ENCODE measurements at regions not wholly inside any gene's neighbourhood (a gene's known extent, or its start where the extent isn't known, plus 50 kb on each side); places are given as distances from the start of the nearest gene placed in this dataset.

DNA sequence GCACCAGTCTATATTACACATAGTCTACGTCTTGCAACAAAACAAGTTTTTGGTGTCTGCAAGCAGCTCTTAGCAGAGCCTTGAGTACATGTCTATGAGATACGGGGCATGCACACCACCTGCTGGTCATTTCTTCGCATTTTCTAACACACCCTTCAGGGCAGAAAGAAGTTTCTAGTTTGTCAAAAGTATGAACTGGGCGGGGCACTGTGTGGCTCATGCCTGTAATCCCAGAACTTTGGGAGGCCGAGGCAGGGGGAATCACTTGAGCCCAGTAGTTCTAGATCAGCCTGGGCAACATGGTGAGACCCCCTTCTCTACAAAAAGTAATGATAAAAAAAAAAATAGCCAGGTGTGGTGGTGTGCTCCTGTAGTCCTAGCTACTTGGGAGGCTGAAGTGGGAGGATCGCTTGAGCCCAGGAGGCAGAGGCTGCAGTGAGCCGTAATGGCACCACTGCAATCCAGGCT, 64.2 kb upstream of the ARL8B start:
- H3K9ac ChIP-seq (ENCODE audit: low read length), result no peak overlapping the region
- ATAC-seq (ENCODE audit: low read depth) (peak; percentile 89), DNase-seq (peak; percentile 86)
- Mint-ChIP-seq H3K4me3 (no peak overlapping the region), H3K4me1 (peaks cover 36% of the 10 kb centered on the region), H3K27me3 (peaks cover 7% of the 10 kb centered on the region), H3K27ac (no peak overlapping the region), H3K9me3 (ENCODE audit: insufficient read depth) (no peaks in the 10 kb centered on the region)
- H3K9me3 ChIP-seq (ENCODE audit: control extremely low read depth in 1 of 3, control insufficient read depth in 2 of 3, insufficient read depth in 1 of 3, low read length in 2 of 3), result no peaks in the 10 kb centered on the region
- no peaks in the 10 kb centered on the region for H3K79me2 ChIP-seq (ENCODE audit: control insufficient read depth, insufficient read depth, low read length)
- CTCF ChIA-PET, result interaction anchor here (0.6 to 15.0 kb wide), 44 partner anchors 10 to 399 kb away, joined by 3 to 391 read pairs (median 4); no protein-coding TSS in a partner anchor
- peaks cover 0 to 4% (median 0%) of the 10 kb centered on the region in 4 experiments for H3K27me3 ChIP-seq (replicated peaks in 1 of 4; ENCODE audit: control extremely low read depth in 1 of 4, control insufficient read depth in 3 of 4, insufficient read depth in 4 of 4, low read length in 3 of 4)
- H4K20me1 ChIP-seq (ENCODE audit: control insufficient read depth, insufficient read depth, low read length, poor library complexity, severe bottlenecking), result no peaks in the 10 kb centered on the region
- H3K4me3 ChIP-seq (ENCODE audit: control extremely low read depth in 1 of 5, extremely low read depth in 1 of 5, insufficient read depth in 1 of 5, low read depth in 2 of 5, low read length in 4 of 5), result no peak overlapping the region
- H3K36me3 ChIP-seq (replicated peaks in 1 of 2; ENCODE audit: control extremely low read depth in 1 of 2, control insufficient read depth in 1 of 2, extremely low read depth in 1 of 2, insufficient read depth in 2 of 2, low read length in 1 of 2), result no peaks in the 10 kb centered on the region
- intact Hi-C loops (cut with micrococcal nuclease), result loop anchor here (1.0 to 5.0 kb wide), 6 partner anchors 31 to 706 kb away; no protein-coding TSS in a partner anchor
- H3K27ac ChIP-seq (ENCODE audit: low read length in 2 of 2), result no peak overlapping the region
- TF ChIP-seq EZH2 (IDR thresholded peaks at IDR 0.05; ENCODE audit: borderline replicate concordance, insufficient read depth, low read depth, low read length, poor library complexity, severe bottlenecking), result no peak
- TF ChIP-seq, protein P1, sequence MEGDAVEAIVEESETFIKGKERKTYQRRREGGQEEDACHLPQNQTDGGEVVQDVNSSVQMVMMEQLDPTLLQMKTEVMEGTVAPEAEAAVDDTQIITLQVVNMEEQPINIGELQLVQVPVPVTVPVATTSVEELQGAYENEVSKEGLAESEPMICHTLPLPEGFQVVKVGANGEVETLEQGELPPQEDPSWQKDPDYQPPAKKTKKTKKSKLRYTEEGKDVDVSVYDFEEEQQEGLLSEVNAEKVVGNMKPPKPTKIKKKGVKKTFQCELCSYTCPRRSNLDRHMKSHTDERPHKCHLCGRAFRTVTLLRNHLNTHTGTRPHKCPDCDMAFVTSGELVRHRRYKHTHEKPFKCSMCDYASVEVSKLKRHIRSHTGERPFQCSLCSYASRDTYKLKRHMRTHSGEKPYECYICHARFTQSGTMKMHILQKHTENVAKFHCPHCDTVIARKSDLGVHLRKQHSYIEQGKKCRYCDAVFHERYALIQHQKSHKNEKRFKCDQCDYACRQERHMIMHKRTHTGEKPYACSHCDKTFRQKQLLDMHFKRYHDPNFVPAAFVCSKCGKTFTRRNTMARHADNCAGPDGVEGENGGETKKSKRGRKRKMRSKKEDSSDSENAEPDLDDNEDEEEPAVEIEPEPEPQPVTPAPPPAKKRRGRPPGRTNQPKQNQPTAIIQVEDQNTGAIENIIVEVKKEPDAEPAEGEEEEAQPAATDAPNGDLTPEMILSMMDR (IDR thresholded peaks at IDR 0.05), result peak; percentile 82
- H3K4me2 ChIP-seq (replicated peaks; ENCODE audit: low read depth, low read length, poor library complexity, severe bottlenecking), result peak overlapping the region; percentile 40
- WGBS (ENCODE audit: insufficient coverage), result 38% methylated on average over 4 of the region's 7 CpGs
- H2AFZ ChIP-seq (ENCODE audit: insufficient read depth, low read depth, low read length, poor library complexity, severe bottlenecking), result no peak overlapping the region
- H3K4me1 ChIP-seq (ENCODE audit: control insufficient read depth in 2 of 2, insufficient read depth in 2 of 2, low read length in 2 of 2), result peaks cover 37 to 44% of the 10 kb centered on the region in 2 donors
- POLR2A ChIA-PET, result interaction anchor here (1.3 kb wide), 1 partner anchor 76 kb away, joined by 3 read pairs; no protein-coding TSS in a partner anchor

DNA sequence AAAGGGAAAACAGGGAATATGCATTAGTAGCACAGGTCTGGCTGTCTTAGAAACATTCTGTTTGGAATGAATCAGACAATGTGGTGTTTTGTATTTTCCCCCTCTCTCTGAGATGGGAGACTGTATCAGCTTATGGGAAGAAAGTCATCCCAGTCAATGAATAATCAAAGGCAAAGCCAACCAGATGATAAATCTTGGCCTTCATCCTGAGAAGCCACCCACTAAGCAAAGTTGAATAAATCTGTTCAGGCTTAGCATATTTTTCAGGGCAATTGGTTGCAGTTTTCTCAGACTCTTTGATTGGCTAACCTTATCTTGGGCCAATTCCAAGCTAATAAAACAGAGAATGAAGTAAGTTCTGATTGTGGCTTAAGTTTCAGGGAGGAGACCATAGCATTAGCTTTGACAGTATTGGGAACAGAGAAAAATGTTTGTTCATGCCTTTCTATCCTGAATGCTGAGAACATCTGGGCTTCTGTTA, 63.6 kb upstream of the ARL8B start:
- peaks cover 0 to 4% (median 0%) of the 10 kb centered on the region in 4 experiments for H3K27me3 ChIP-seq (replicated peaks in 1 of 4; ENCODE audit: control extremely low read depth in 1 of 4, control insufficient read depth in 3 of 4, insufficient read depth in 4 of 4, low read length in 3 of 4)
- H3K27ac ChIP-seq (ENCODE audit: low read length in 2 of 2), result no peak overlapping the region
- Mint-ChIP-seq H3K9me3 (ENCODE audit: insufficient read depth) (no peaks in the 10 kb centered on the region), H3K27ac (no peak overlapping the region), H3K4me3 (no peak overlapping the region), H3K4me1 (peaks cover 32% of the 10 kb centered on the region), H3K27me3 (peaks cover 7% of the 10 kb centered on the region)
- intact Hi-C loops (cut with micrococcal nuclease), result loop anchor here (5.0 kb wide), 3 partner anchors 46 to 706 kb away; no protein-coding TSS in a partner anchor
- no peaks in the 10 kb centered on the region for H3K79me2 ChIP-seq (ENCODE audit: control insufficient read depth, insufficient read depth, low read length)
- ChIA-PET CTCF (interaction anchor here (0.6 to 15.0 kb wide), 22 partner anchors 15 to 367 kb away, joined by 3 to 391 read pairs (median 5); no protein-coding TSS in a partner anchor), POLR2A (interaction anchor here (1.3 kb wide), 1 partner anchor 77 kb away, joined by 3 read pairs; no protein-coding TSS in a partner anchor)
- no peak overlapping the region for H3K9ac ChIP-seq (ENCODE audit: low read length)
- H3K9me3 ChIP-seq (ENCODE audit: control extremely low read depth in 1 of 3, control insufficient read depth in 2 of 3, insufficient read depth in 1 of 3, low read length in 2 of 3), result no peaks in the 10 kb centered on the region
- peaks cover 34 to 40% of the 10 kb centered on the region in 2 donors for H3K4me1 ChIP-seq (ENCODE audit: control insufficient read depth in 2 of 2, insufficient read depth in 2 of 2, low read length in 2 of 2)
- H3K36me3 ChIP-seq (replicated peaks in 1 of 2; ENCODE audit: control extremely low read depth in 1 of 2, control insufficient read depth in 1 of 2, extremely low read depth in 1 of 2, insufficient read depth in 2 of 2, low read length in 1 of 2), result no peaks in the 10 kb centered on the region
- no peaks in the 10 kb centered on the region for H4K20me1 ChIP-seq (ENCODE audit: control insufficient read depth, insufficient read depth, low read length, poor library complexity, severe bottlenecking)
- TF ChIP-seq EZH2 (IDR thresholded peaks at IDR 0.05; ENCODE audit: borderline replicate concordance, insufficient read depth, low read depth, low read length, poor library complexity, severe bottlenecking), result no peak
- TF ChIP-seq, protein P1 (IDR thresholded peaks at IDR 0.05), result no peak
- no peak overlapping the region for H2AFZ ChIP-seq (ENCODE audit: insufficient read depth, low read depth, low read length, poor library complexity, severe bottlenecking)
- ATAC-seq (ENCODE audit: low read depth) (no peak), DNase-seq (no peak)
- H3K4me3 ChIP-seq (ENCODE audit: control extremely low read depth in 1 of 5, extremely low read depth in 1 of 5, insufficient read depth in 1 of 5, low read depth in 2 of 5, low read length in 4 of 5), result no peak overlapping the region
- no peak overlapping the region for H3K4me2 ChIP-seq (replicated peaks; ENCODE audit: low read depth, low read length, poor library complexity, severe bottlenecking)
